Stimulated activated CD8-positive, alpha-beta memory T cell treated with anti-CD3 and anti-CD28 coated beads, Interleukin-7, amount 100 ng/mL, for 4 hours (primary cell): ENCODE measurements at regions not wholly inside any gene's neighbourhood (a gene's known extent, or its start where the extent isn't known, plus 50 kb on each side); places are given as distances from the start of the nearest gene placed in this dataset.
"Not testable (repeated sequence)": the region's sequence is repeated elsewhere in the genome, so short reads cannot be mapped to it uniquely, and the experiment has no call there.

Source experiments
- DNase-seq, 2 donors: peaks; one replicate each; pipeline ENCODE4 v3.0.0-alpha.2; 2020; ENCODE audit warnings: low read depth in 2 of 2

GRCh38 chr9:40934480-40934879, 194.0 kb downstream of the FOXD4L6 start:
- not testable (repeated sequence) for DNase-seq

DNA sequence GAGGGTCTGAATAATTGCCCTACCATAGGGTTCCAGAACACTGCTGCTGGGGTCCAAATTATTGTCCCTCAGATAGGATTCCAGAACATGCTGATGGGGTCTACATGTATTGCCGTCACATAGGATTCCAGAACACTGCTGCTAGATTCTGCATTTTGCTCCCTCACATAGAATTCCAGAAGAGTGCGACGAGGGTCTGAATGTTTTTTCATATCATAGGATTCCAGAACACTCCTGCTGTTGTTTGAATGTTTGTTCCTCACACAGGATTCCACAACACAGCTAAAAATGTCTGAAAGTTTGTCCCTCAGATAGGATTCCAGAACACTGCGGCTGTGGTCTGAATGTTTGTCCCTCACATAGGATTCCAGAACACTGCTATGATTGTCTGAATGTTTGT, 198.1 kb downstream of the FOXD4L6 start:
- not testable (repeated sequence) for DNase-seq

GRCh38 chr9:40929488-40929845, 199.0 kb downstream of the FOXD4L6 start:
- not testable (repeated sequence) for DNase-seq

DNA sequence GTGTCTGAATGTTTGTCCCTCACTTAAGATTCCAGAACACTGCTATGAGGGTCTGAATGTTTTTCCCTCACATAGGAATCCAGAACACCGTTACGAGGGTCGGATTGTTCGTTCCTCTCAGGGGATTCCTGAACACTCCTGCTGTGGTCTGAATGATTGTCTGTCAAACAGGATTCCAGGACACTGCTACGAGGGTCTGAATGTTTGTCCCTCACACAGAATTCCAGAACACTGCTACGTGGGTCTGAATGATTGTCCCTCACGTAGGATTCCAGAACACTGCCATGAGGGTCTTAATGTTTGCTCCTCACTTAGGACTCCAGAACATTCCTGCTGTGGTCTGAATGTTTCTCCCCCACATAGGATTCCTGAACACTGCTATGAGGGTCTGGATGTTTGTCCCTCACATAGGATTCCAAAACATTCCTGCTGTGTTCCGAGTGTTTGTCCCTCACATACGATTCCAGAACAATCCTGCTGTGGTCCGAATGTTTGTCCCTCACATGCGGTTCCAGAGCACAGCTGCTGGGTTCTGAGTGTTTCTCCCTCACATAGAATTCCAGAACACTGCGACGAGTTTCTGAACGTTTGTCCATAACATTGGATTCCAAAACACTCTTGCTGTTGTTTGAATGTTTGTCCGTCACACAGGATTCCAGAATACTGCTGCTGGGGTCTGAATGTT, 199.5 kb downstream of the FOXD4L6 start:
- no peak for DNase-seq

DNA sequence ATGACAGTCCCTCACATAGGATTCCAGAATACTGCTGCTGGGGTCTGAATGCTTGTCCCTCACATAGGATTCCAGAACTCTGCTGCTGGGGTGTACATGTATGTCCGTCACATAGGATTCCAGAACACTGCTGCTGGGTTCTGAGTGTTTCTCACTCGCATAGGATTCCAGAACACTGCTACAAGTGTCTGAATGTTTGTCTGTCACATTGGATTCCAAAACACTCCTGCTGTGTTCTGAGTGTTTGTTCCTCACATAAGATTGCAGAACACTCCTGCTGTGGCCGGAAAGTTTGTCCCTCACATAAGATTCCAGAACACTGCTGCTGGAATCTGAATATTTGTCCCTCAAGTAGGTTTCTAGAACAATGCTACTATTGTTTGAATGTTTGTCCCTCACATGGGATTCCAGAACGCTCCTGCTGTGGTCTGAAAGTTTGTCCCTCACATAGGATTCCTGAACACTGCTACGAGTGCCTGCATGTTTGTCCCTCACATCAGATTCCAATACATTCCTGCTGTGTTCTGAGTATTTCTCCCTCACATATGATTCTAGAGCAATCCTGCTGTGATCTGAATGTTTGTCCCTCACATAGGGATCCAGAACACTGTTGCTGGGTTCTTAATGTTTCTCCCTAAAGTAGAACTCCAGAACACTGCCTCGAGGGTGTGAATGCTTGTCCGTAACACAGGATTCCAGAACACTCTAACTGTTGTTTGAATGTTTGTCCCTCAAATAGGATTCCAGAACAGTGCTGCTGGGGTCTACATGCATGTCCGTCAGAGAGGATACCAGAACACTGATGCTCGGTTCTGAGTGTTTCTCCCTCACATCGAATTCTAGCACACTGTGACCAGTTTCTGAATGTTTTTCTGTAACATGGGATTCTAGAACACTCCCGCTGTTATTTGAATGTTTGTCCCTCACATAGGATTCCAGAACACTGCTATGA, 200.4 kb downstream of the FOXD4L6 start:
- no peak for DNase-seq

- no peak for DNase-seq
Observed at GRCh38 chr9:40927260-40927631, 201.2 kb downstream of the FOXD4L6 start.

- no peak for DNase-seq
Observed at GRCh38 chr9:40926404-40927259, 201.8 kb downstream of the FOXD4L6 start.

GRCh38 chr9:40925149-40925548, 203.3 kb downstream of the FOXD4L6 start:
- DNase-seq = no peak

- DNase-seq = not testable (repeated sequence)
Observed at GRCh38 chr9:40916399-40916783, 212.1 kb downstream of the FOXD4L6 start.

DNA sequence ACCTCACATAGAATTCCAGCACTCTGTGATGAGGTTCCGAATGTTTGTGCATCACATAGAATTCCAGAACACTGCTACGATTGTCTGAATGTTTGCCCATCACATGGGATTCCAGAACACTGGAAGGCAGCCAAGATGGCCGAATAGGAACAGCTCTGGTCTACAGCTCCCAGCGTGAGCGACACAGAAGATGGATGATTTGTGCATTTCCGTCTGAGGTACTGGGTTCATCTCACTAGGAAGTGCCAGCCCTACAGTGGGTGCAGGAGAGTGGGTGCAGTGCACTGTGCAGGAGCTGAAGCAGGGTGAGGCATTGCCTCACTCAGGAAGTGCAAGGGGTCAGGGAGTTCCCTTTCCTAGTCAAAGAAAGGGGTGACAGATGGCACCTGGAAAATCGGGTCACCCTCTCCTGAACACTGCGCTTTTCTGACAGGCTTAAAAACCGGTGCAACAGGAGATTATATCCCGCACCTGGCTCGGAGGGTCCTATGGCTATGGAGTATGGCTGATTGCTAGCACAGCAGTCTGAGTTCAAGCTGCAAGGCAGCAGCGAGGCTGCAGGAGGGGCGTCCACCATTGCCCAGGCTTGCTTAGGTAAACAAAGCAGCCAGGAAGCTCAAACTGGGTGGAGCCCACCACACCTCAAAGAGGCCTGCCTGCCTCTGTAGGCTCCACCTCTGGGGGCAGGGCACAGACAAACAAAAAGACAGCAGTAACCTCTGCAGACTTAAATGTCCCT, 212.7 kb downstream of the FOXD4L6 start:
- not testable (repeated sequence) for DNase-seq

DNA sequence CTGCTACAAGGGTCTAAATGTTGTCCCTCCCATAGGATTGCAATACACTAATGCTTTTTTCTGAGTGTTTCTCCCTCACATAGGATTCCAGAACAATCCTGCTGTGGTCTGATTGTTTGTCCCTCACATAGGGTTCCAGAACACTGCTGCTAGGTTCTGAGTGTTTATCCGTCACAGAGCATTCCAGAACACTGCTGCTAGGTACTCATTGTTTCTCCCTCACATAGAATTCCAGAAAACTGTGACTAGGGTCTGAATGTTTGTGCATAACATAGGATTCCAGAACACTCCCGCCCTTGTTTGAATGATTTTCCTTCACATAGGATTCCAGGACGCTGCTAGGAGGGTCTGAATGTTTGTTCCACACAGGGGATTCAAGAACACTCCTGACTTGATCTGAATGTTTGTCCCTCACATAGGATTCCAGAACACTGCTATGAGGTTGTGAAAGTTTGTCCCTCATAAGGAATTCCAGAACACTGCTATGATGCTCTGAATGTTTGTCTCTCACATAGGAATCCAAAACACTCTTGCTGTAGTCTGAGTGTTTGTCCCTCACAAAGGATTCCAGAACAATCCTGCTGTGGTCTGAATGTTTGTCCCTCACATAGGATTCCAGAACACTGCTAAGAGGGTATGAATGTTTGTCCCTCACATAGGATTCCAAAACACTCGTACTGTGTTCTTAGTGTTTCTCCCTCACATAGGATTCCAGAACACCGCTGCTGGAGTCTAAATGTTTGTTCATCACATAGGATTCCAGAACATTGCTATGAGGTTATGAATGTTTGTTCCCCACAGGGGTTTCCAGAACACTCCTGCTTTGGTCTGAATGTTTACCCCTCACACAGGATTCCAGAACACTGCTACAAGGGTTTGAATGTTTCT, 213.5 kb downstream of the FOXD4L6 start:
- no peak for DNase-seq

GRCh38 chr9:40913928-40914673, 214.4 kb downstream of the FOXD4L6 start:
- no peak for DNase-seq

GRCh38 chr9:40913096-40913719, 215.3 kb downstream of the FOXD4L6 start:
- no peak for DNase-seq

DNA sequence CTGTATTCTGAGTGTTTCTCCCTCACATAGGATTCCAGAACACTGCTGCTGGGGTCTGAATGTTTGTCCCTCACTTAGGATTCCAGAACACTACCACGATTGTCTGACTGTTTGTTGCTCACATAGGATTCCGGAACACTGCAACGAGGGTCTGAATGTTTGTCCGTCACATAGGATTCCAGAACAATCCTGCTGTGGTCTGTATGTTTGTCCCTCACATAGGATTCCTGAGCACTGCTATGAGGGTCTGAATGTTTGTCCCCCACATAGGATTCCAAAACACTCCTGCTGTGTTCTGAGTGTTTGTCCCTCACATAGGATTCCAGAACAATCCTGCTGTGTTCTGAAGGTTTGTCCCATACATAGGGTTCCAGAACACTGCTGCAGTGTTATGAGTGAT, 215.8 kb downstream of the FOXD4L6 start:
- DNase-seq = not testable (repeated sequence)

- DNase-seq = no peak
Observed at GRCh38 chr9:40911647-40912046, 216.8 kb downstream of the FOXD4L6 start.

DNA sequence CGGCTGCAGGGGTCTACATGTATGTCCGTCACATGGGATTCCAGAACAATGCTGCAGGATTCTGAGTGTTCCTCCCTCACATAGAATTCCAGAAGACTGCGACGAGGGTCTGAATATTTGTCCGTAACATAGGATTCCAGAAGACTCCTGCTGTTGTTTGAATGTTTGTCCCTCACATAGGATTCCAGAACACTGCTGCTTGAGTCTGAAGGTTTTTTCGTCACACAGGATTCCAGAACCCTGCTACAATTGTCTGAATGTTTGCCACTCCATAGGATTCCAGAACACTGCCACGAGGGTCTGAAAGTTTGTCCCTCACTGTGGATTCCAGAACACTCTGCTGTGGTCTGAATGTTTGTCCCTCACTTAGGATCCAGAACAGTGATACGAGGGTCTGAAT, 217.5 kb downstream of the FOXD4L6 start:
- not testable (repeated sequence) for DNase-seq

GRCh38 chr9:40909821-40910220, 218.7 kb downstream of the FOXD4L6 start:
- no peak for DNase-seq

- not testable (repeated sequence) for DNase-seq
Observed at GRCh38 chr9:40909111-40909510, 219.4 kb downstream of the FOXD4L6 start.
